UCSD-AML1 (cell line): ENCODE measurements at regions not wholly inside any gene's neighbourhood (a gene's known extent, or its start where the extent isn't known, plus 50 kb on each side); places are given as distances from the start of the nearest gene placed in this dataset.

Source experiments
- DNase-seq: peaks from one replicate; lab custom pipeline; 2025; ENCODE audit not compliant: unreplicated experiment; lab: John Stamatoyannopoulos, UW

DNA sequence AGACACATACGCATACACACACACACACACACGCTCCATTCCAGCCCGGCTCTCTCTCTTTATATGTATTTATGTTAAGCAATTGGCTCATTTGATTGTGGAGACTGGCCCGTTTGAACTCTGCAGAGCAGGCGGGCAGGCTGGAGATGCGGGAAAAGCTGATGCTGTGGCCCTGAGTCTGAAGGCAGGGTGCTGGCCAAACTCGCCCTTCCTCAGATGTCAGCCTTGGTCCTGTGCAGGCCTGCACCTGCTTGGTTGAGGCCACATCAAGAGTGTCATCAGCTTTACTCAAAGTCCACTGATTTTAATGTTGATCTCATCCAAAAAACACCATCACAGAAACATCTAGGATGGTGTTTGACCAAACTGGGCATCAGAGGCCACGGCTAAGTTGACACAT lies 569.3 kb downstream of the TBC1D22A start:
- no peak for DNase-seq

DNA sequence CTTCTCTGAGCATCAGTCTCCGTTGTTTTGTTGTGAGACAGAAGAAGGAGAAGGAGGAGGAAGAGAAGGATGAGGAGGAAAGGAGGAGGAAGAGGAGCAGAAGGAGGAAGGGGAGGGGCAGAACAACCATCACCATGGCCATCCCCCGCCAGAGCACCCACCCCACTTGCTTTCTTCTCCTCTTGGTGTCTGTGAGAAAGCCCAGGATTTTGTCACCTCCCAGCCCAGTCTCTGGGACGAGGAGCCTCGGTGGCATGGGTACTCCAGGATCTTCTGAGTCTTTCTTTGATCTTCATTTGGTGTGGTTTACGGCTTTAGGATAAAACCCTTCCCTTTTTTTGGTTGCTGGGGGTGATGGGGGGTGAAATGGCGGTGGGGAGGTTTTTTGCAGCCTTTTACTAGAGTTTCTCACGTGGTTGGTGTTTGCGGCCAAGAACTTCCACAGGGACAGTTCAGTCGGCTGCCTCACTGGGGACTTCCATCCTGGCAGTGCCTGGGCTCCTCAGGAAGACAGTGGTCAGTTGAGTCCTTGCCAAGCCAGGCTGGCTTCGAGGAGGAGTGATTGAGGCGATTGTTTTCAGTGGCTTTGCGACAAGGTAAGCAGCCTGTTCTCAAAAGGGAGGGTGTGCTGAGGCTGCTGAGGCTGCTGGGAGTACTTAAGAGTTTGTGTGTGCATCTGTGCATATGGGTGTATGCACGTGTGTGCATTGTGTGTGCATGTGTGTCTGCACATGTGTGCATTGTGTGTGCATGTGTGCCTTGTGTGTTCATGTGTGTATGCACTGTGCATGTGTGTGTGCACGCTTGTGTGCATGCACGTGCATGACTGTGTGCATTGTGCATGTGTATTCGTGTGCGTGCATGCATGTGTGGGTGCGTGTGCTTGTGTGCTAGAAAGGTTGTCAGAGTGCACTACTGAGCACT lies 567.5 kb downstream of the TBC1D22A start:
- no peak for DNase-seq

DNA sequence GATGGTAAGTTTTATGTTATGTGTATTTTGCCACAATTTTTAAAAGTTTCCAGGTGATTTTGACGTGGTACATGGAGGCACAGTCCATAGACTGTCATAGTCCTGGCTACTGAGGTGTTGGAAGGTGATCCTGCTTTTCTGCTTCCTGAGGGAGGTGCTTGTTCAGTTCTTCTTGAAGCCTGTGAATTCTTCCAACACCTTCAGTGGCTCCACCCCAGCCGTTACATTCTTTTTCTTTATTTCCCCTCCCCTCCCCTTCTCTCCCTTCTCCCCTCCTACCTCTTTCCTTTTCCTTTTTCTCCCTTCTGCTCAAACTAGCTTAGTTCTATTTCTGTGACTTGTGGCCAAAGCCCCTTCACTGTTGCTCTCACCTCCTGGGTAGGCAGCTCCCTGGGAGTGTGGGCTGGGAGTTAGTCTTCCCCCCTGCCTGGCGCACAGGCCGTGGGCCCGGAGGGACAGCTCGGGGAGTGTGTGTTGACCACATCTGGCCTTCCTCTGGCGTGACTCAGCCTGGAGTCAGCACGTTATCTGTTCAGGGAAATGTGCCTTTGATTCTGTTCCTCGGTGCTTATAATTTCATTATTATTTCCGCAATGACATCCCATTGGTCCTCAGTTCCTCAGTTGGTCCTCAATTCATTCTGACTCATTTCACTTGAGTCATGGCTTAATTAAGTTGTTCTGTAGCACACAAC lies 566.2 kb downstream of the TBC1D22A start:
- DNase-seq: no peak

DNA sequence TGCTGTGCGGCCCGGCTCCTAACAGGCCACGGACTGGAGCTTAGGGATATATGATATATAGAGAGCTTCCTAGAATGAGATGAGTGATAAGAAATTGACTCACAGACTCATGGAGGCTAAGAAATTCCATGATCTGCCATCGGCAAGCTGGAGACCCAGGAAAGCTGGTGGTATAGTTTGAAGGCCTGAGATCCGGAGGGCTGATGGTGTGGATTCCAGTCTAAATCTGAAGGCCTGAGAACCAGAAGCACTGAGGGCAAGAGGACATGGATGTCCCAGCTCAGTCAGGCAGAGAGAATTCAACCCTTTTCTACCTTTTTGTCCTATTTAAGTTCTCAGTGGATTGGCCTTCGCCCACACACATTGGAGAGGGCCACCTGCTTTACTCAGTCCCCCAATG lies 564.8 kb downstream of the TBC1D22A start:
- DNase-seq: no peak

DNA sequence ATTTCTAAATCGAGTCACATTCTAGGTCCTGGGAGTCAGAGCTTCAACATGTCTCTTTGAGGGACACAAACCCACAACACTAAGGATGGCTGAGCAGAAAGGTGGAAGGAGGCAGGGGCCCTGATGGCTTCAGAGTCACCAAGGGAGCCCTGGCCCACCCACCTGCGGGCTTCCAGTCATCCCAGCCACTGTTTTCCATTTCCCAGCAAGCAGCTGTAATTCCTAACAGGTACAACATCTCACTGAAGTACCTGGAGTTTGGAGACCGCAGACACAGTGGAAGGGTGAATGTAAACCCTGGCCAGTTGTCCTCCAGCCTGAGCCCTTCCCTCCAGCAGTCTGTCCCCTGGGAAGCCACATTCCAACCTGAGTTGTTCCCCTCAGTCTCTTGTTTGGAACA lies 562.8 kb downstream of the TBC1D22A start:
- DNase-seq: no peak

DNA sequence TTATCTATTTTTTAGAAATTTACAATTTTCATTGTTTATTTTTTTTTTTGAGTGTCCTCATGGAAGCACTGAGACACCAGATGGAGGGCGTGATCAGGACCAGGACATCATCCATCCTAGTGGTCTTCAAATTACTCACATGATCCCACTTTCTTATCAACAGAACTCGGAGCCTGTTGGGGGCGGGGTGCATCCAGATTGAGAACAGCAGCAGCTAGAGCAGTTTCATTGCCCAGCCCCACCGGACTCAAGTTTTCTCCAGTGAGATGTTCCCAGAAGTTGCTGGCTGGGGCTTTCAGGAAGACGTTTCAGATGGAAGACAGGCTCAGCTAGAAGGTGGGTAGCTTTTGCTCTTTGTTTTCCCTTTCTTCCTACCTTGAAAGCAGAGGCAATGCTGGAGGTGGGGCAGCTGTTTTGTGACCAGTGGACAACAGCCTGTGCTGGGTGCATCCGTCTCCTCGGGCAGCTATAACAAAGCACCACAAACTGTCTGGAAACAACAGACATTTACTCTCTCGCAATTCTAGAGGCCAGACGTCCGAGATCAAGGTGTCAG lies 562.1 kb downstream of the TBC1D22A start:
- DNase-seq: no peak

DNA sequence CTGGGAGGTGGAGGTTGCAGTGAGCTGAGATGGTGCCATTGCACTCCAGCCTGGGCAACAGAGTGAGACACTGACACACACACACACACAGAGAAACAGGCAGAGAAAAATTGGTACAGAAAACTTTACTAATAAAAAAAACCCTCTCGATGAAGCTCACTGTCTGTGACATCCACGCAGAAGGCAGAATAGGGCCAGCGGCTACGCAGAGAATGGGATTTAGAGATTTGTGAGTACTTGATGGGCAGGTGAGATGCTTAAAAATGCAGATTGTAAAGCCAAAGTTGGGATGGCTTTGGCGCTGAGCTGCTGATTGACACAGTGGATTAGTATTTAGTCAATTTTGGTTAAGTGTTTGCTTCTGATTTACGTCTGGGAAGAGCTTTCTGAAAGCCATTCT lies 561.1 kb downstream of the TBC1D22A start:
- DNase-seq: no peak

DNA sequence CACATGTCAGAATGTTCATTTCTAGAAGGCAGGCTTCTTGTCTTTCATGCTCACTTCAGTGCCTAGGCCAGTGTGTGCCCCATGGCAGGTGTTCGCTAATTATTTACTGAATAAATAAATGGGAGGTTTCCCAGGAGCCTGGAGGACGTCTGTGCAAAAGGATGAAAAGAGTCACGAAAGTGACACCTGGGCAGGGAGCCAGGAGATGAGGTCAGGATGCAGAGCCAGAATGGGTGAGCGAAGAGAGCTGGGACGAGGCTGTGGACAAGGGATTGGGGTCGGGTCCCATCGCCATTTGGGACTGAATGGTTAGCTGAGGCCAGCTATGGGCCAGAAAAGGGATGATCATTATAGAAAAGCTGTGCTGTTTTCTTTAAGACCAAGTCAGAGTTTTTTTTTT lies 560.4 kb downstream of the TBC1D22A start:
- no peak for DNase-seq

DNA sequence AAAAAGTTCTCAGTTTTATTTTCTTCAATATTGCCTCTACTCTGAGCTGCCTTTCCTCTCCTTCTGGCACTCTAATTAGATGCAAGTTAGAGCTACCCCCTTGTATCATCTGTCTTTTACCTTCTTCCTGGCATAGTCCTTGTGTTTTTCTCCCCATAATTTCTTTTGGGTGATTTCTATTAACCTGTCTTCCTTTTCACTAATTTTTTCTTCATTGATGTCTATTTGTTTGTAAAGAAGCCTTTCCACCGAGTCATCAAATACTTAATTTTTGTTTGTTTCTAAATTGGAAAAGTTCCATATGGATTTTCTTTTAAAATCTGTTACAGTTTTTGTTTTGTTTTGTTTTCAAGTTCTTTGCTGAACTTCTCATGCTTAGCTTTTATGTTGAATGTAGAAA lies 558.1 kb downstream of the TBC1D22A start:
- DNase-seq: no peak

DNA sequence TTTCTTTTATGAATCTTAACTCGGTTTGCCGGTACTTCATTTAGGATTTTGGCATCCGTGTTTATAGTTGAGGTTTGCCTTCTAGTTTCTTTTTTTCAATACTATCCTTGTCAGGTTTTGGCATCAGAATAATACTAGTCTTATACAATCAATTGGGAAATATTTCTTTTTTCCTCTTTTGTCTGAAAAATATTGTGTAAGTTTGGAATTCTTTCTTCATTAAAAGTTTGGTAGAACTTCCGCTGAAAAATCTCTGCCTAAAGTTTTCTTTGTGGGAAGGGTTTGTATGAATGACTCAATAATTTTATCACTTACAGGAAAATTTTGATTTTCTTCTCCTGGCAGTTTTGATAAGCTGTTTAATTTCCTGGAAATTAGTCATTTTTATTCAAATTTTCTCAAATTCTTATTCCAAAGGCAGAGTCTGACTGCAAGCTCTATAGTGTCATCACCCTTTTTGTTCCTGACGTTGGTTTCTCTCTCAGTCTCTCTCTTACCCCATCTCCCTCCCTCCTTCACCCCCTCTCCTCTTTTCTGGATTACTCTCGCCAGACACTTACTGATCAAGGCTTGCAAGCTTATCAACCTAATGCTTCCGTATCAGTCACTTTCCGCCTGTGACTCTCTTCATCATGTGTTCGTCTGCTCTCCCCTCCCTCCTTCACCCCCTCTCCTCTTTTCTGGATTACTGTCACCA lies 555.7 kb downstream of the TBC1D22A start:
- no peak for DNase-seq

DNA sequence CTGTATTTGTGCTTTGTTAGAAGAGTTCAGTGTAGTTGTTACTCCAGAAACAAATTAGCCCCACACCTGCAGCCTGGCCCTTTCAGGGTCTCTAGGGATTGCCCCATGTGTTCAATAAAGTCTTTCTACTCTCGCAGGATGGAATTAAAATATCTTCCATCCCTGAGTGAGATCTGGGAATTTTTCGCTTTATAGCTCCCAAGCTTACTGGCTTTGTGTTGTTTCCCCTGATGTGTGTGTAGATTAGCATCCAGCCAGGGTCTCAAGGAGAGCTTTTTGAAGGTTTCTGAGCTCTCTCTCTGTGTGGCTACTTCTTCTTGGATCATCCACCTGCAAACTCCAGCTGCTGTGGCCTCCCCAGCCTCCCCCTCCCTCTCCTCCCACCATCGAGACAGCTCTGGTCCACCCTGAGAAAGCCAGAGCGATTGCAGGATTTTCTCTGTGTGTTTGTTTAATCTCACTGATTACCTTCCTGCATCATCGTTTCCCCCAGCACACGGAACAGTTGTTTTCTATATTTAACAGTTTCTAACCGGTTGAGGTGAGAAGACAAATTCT lies 553.5 kb downstream of the TBC1D22A start:
- no peak for DNase-seq

DNA sequence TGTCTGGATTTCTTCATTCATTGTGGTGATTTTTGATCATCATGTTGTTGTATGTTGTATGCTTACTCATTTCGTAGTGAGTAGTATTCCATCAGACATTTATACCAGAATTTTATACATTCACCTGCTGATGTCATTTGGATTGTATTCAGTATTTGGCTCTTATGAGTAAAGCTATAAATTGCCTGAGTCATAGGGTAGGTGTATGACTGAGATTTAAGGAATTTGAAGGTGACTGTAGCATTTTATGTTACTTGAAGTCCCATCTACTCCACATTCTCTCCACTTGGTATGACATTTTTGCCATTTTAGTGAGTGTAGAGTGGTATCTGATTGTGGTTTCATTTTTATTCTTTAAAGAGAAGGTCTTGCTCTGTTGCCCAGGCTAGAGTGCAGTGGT lies 548.2 kb downstream of the TBC1D22A start:
- no peak for DNase-seq

DNA sequence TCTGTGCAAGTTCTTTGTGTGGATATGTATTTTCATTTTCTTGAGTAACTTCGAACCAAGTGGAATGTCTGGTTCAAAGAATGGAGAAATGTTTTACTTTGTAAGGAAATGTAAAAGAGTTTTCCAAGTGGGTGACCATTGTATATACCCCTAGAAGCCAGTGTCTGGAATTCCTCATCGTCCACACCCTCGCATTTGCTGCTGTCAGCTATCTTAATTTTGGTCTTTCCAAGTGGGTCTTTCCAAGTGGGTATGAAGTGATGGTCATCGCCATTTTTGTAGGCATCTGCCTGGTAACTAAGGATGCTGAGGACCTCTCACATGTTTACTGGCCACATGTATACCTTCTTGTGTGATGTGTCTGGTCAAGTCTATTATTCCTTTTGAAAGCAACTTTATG lies 547.5 kb downstream of the TBC1D22A start:
- DNase-seq: no peak

DNA sequence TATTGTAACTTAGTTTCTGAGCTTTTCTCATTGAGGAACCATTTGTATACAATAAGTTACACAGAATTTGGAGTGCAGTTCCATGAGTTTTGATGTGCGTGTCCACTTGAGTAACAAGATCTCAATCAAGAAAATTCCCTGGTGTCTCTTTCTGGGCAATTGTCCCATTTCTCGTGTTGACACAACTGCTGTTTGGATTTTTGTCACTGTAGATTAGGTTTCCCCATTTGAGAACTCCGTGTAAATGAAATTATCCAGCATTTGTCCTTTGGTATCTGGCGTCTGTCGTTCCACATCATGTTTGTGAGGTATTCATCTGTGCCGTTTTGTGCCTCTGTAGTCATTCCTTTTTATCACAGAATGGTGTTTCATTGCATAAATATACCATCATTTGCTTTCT lies 547.0 kb downstream of the TBC1D22A start:
- DNase-seq: no peak

DNA sequence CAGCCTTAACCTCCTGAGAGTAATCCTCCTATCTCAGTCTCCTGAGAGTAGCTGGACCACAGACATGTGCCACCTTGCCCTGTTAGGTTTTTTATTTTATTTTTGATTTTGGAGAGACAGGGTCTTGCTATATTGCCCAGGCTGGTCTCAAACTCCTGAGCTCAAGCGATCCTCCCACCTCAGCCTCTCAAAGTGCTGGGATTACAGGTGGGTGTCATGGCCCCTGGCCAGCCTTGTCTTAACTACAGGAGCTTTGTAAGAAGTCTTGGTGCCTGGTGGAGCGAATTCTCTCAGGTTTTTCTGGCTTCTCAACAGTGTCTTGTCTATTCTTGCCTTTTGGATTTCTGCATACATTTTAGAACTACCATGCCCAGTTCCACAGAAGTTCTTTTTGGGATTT lies 546.4 kb downstream of the TBC1D22A start:
- DNase-seq: no peak

DNA sequence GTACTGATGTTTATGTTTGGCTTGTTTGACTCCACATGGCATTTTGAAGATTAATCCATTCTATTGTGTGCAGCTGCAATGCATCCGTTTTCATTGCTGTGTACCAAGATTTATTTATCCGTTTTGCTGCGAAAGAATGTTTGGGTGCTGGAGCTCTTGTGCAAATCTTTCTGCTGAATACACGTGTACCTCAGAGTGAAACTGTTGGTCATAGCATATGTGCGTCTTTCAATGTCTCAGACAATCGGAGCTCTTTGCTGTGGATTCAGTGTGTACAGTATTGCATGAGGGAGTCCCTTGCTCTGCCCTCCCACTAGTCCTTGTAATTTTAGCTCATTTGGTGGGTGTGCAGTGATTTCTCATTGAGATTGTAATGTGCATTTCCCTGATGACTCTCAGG lies 545.4 kb downstream of the TBC1D22A start:
- no peak for DNase-seq

DNA sequence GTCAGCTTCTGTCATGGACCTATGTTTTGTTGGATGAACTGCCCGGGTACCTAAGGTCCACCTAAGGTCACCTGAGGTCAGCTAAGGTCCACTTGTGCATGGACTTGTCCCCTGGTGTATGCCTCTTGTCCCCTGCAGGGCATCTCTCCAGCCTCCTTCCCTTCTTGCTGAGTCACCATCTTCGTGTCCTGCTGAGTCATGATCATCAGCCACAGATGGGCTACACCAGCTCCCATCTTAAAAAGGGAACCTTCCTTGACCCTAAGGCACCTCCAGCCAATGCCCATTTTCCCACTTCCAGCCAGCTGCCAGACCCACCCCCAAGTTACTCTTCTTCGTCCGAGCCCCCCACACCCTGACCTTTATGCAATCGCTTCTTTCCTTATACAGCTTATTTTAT lies 544.9 kb downstream of the TBC1D22A start:
- no peak for DNase-seq

DNA sequence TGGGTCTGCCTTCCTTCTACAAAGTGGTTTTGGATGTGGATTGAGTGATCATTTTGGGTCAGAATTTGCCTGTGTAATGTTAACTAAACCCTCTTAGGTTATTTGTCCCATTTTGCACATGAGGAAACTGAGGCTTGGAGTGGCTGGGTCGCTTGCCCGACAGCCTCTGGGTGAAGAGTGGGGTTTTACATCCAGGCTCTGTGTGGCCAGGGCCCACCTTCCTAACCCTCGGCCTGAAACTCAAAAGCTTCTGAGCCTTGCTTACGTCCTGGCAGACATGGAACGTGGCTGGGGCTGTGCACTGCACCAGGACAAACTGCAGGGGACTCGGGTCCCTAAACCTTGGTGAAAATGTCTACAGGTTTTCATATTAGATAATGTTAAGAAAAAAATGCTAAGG lies 542.4 kb downstream of the TBC1D22A start:
- DNase-seq: no peak

DNA sequence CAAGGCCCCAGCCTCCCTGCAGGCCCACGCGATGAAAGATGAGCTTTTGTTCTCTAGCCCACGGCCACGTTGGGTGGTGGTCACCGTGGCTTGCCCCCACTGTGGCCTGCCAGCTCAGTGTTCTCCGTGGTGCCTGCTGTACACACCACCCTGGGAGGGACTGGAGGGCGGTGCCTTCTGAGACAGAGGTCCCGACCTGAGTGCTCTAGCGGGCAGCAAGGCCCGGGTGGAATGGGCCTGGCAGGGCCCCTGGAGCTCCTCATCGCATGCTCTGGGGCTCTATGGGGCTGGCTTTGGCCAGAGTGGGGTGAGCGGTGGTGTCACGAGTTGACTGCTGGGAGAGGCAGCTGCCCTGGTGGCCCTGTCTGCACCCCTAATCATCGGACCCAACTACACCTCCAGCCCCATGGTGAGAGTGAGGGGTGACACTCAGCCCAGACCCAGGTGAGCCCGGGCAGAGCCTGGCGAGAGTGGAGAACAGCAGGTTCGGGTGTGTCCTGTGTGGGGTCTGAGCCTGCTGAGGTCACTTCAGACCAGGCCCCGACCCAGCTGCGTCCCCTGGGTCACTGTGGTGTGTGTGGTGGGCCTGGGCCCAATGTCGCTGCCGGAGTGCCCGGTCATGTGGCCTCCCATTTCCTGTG lies 541.9 kb downstream of the TBC1D22A start:
- no peak for DNase-seq

DNA sequence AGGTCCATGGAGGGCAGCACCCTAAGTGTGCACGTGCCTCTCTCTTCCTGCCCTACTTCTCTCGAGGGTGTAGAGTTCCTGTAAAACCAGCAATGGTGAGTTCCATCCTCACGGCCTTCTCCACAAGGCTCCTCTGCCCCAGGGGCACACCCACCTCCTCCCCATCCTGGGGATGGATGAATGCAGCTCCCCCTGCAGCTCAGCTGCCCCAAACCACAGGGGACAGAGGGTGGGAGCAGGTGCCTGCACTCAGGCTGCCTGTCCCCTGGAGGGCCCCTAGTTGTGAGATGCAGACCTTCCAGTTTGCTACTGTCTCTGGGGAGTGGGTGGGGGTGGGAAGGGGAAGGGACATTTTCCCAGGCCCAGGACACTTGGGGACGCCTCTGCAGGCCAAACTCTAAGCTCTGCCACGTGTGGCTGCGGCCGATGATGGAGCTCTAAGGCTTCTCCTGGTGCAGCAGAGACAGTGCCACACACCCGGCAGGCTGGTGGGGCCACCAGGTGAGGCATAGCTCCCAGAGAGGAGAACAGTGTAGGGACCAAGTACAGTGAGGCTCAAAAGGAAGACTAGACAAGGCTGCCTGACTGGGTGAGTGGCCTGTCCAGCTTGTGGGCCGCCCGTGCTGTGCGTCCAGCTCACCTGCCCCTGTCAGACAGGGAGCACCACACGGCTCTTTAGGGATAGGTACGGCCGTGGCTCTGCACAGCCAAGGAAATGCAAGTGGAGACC lies 540.9 kb downstream of the TBC1D22A start:
- DNase-seq: no peak
